ENCODE measurements at regions not wholly inside any gene's neighbourhood (a gene's known extent, or its start where the extent isn't known, plus 50 kb on each side); places are given as distances from the start of the nearest gene placed in this dataset.

DNA sequence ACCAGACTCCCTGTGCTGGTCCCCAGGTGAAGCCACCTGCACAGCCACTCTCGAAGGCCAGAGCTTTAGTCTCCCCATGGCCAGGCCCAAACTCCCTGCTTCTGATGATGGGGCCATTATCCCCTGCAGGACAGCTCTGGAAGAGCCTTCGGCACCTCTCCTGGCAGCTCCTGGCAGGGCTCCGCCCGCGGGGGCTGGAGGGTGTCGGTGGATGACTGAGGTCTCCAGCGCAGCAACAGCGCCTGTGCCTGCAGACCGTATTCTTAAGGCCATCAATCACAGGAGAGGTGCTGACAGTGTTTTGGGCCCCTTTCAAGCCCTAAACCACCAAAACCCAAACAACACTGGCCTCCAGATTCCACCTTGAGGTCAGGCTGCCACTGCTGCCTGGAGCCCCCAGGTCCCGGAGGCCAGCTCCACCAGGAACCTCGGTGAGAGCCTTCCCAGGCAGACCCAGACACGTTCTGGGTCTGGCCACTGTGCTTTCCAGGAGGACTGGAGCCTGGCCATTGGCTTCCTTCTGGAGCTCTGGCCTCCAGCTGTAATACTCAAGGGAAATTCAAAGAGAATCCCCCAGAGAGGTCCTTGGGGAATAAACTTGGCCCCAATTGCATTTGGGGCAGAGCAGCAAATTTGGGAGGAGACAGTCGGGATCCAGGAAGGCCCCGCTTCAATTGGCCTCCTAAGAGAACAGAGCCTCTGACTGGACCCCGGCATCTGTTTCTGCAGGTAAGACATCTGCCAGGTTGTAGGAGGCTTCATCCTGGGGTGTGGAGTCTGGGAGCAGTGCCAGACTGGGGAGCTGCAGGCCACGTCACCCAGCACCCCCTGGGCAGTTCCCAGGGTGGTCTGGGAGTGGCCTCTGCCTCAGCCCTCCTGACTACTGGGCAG lies 210.6 kb upstream of the RTL1 start:
- Histone ChIP-seq H3K4me2 (ENCODE audit: low read depth, low read length) (no peak overlapping the region), H3K18ac (ENCODE audit: low read depth, low read length) (no peak overlapping the region), H2BK5ac (ENCODE audit: low read depth, low read length, poor library complexity, severe bottlenecking) (no peak overlapping the region), H2AFZ (replicated peaks; ENCODE audit: low read length, poor library complexity) (no peak overlapping the region), H3K27me3 (ENCODE audit: control insufficient read depth, insufficient read depth, low read length) (peaks cover 19% of the 10 kb centered on the region; the same call in 1 of the 2 replicates), H2BK120ac (ENCODE audit: low read depth, low read length) (no peak overlapping the region), H3K9me1 (ENCODE audit: insufficient read depth, low read length) (no peaks in the 10 kb centered on the region), H4K5ac (ENCODE audit: low read depth, low read length) (no peak overlapping the region), H3K56ac (ENCODE audit: extremely low read depth, insufficient read depth, low read length) (no peak overlapping the region), H3K27ac (ENCODE audit: insufficient read depth, low read length) (no peak overlapping the region), H2BK15ac (ENCODE audit: low read depth, low read length) (no peak overlapping the region), H3K9ac (ENCODE audit: low read depth, low read length) (no peak overlapping the region), H3K36me3 (ENCODE audit: control insufficient read depth, insufficient read depth, low read length) (no peaks in the 10 kb centered on the region), H2BK20ac (ENCODE audit: low read depth, low read length) (no peak overlapping the region), H4K91ac (ENCODE audit: insufficient read depth, low read depth, low read length) (no peak overlapping the region), H4K8ac (ENCODE audit: low read depth in 2 of 2, low read length in 2 of 2) (no peak overlapping the region), H3K4me3 (ENCODE audit: insufficient read depth, low read depth, low read length) (no peak overlapping the region), H4K20me1 (ENCODE audit: insufficient read depth, low read length) (no peaks in the 10 kb centered on the region), H3K79me1 (ENCODE audit: low read depth in 1 of 2, low read length in 2 of 2) (no peaks in the 10 kb centered on the region), H3K23ac (ENCODE audit: low read depth, low read length) (no peak overlapping the region), H2AK5ac (ENCODE audit: low read depth, low read length) (no peak overlapping the region), H3K14ac (replicated peaks; ENCODE audit: low read depth, low read length) (no peak overlapping the region), H2AK9ac (replicated peaks; ENCODE audit: low read depth, low read length, poor library complexity) (no peak overlapping the region), H3K4me1 (ENCODE audit: control insufficient read depth, insufficient read depth, low read length) (no peaks in the 10 kb centered on the region), H3K4ac (ENCODE audit: low read depth, low read length) (no peak overlapping the region), H3K9me3 (ENCODE audit: control insufficient read depth, insufficient read depth, low read length) (no peaks in the 10 kb centered on the region)
- BruUV-seq (replicated peaks): no TSS peak
- CTCF ChIA-PET: interaction anchor here (0.6 kb wide), 1 partner anchor 8 kb away, joined by 3 read pairs; no protein-coding TSS in a partner anchor
- dilution Hi-C loops (cut with HindIII; ENCODE audit: low sequenced_read_pairs, unreplicated experiment) (no loop called here), intact Hi-C loops (cut with micrococcal nuclease) (no loop called here), in situ Hi-C loops (cut with MboI; ENCODE audit: low sequenced_read_pairs) (no loop called here)
- WGBS, 2 experiments (ENCODE audit: extremely low coverage in 2 of 2, insufficient read length in 1 of 2): 100% methylated on average over 1 of the region's 16 CpGs; no CpG with 5 or more reads in 1 of the 2 experiments
- POLR2A ChIA-PET (ENCODE audit: unreplicated experiment): no interaction called here
- no peak for ATAC-seq (ENCODE audit: low read depth)
- no peak for DNase-seq
- TF ChIP-seq SMC3 (IDR thresholded peaks at IDR 0.05; ENCODE audit: low read depth, low read length) (no peak), NFE2L2 (IDR thresholded peaks at IDR 0.05; ENCODE audit: low read depth, low read length) (no peak), MAFK (IDR thresholded peaks at IDR 0.05; ENCODE audit: low read depth, low read length) (no peak), RFX5 (IDR thresholded peaks at IDR 0.05; ENCODE audit: low read depth, low read length) (no peak), RAD21 (IDR thresholded peaks at IDR 0.05; ENCODE audit: low read length) (no peak), CHD1 (IDR thresholded peaks at IDR 0.05; ENCODE audit: low read depth, low read length) (no peak), CEBPB (IDR thresholded peaks at IDR 0.05; ENCODE audit: low read depth, low read length) (no peak), BHLHE40 (IDR thresholded peaks at IDR 0.05; ENCODE audit: low read depth, low read length) (no peak), MXI1 (IDR thresholded peaks at IDR 0.05; ENCODE audit: borderline replicate concordance, low read depth, low read length) (no peak), POLR2A (IDR thresholded peaks at IDR 0.05; ENCODE audit: low read depth, low read length) (no peak), MAZ (IDR thresholded peaks at IDR 0.05; ENCODE audit: borderline replicate concordance, low read depth, low read length) (no peak), FOS (IDR thresholded peaks at IDR 0.05; ENCODE audit: low read depth, low read length) (no peak), RCOR1 (IDR thresholded peaks at IDR 0.05; ENCODE audit: insufficient replicate concordance, low read length) (no peak)
- TF ChIP-seq, protein P1, sequence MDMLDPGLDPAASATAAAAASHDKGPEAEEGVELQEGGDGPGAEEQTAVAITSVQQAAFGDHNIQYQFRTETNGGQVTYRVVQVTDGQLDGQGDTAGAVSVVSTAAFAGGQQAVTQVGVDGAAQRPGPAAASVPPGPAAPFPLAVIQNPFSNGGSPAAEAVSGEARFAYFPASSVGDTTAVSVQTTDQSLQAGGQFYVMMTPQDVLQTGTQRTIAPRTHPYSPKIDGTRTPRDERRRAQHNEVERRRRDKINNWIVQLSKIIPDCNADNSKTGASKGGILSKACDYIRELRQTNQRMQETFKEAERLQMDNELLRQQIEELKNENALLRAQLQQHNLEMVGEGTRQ (IDR thresholded peaks at IDR 0.05; ENCODE audit: low read depth, low read length): no peak
- TF ChIP-seq, protein P2, sequence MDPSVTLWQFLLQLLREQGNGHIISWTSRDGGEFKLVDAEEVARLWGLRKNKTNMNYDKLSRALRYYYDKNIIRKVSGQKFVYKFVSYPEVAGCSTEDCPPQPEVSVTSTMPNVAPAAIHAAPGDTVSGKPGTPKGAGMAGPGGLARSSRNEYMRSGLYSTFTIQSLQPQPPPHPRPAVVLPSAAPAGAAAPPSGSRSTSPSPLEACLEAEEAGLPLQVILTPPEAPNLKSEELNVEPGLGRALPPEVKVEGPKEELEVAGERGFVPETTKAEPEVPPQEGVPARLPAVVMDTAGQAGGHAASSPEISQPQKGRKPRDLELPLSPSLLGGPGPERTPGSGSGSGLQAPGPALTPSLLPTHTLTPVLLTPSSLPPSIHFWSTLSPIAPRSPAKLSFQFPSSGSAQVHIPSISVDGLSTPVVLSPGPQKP (IDR thresholded peaks at IDR 0.05; ENCODE audit: borderline replicate concordance, low read depth, low read length): no peak
